Activated T-cell treated with anti-CD3 and anti-CD28 coated beads, Interleukin-2, amount 50 U/mL, for 4 hours (primary cell): ENCODE measurements at regions not wholly inside any gene's neighbourhood (a gene's known extent, or its start where the extent isn't known, plus 50 kb on each side); places are given as distances from the start of the nearest gene placed in this dataset.

Experiments used
- ATAC-seq, 2 donors: fragments of 200-7000 bp; cut with Tn5 transposase; one replicate each; pipeline ENCODE4 v1.10.0; 2021
- DNase-seq: peaks from one replicate; pipeline ENCODE4 v3.0.0-alpha.2; 2020
- H3K27me3 Mint-ChIP-seq: one replicate; pipeline ENCODE4 v1.8.0; 2021; ENCODE audit warnings: low read depth, mixed read lengths
- H3K36me3 Mint-ChIP-seq: one replicate; pipeline ENCODE4 v1.8.0; 2022; ENCODE audit warnings: mixed read lengths; ENCODE audit not compliant: insufficient read depth
- H3K4me1 Mint-ChIP-seq: one replicate; pipeline ENCODE4 v1.8.0; 2021; ENCODE audit warnings: low read depth, mixed read lengths
- H3K4me3 Mint-ChIP-seq: one replicate; pipeline ENCODE4 v1.8.0; 2021; ENCODE audit warnings: mild to moderate bottlenecking, moderate library complexity, mixed read lengths
- H3K9me3 Mint-ChIP-seq: one replicate; pipeline ENCODE4 v1.8.0; 2021; ENCODE audit warnings: mixed read lengths

- Mint-ChIP-seq H3K4me1 (no peaks in the 10 kb centered on the region), H3K4me3 (no peak overlapping the region), H3K27me3 (no peaks in the 10 kb centered on the region), H3K9me3 (no peaks in the 10 kb centered on the region), H3K36me3 (no peaks in the 10 kb centered on the region)
- no peak for ATAC-seq
- no peak for DNase-seq
Observed at GRCh38 chr1:201714542-201715329, 114.2 kb upstream of the IPO9 start.

GRCh38 chr1:201715351-201715750 lies 113.6 kb upstream of the IPO9 start:
- DNase-seq = no peak
- no peak overlapping the region for H3K4me3 Mint-ChIP-seq
- no peak for ATAC-seq
- H3K4me1 Mint-ChIP-seq = no peaks in the 10 kb centered on the region
- H3K9me3 Mint-ChIP-seq = no peaks in the 10 kb centered on the region
- no peaks in the 10 kb centered on the region for H3K27me3 Mint-ChIP-seq
- no peaks in the 10 kb centered on the region for H3K36me3 Mint-ChIP-seq

GRCh38 chr1:201715801-201716741 lies 112.9 kb upstream of the IPO9 start:
- no peaks in the 10 kb centered on the region for H3K27me3 Mint-ChIP-seq
- ATAC-seq (no peak), DNase-seq (no peak)
- no peaks in the 10 kb centered on the region for H3K4me1 Mint-ChIP-seq
- no peaks in the 10 kb centered on the region for H3K9me3 Mint-ChIP-seq
- no peaks in the 10 kb centered on the region for H3K36me3 Mint-ChIP-seq
- no peak overlapping the region for H3K4me3 Mint-ChIP-seq

- no peak for ATAC-seq
- H3K4me1 Mint-ChIP-seq = no peaks in the 10 kb centered on the region
- no peaks in the 10 kb centered on the region for H3K9me3 Mint-ChIP-seq
- DNase-seq = no peak
- H3K4me3 Mint-ChIP-seq = no peak overlapping the region
- no peaks in the 10 kb centered on the region for H3K27me3 Mint-ChIP-seq
- no peaks in the 10 kb centered on the region for H3K36me3 Mint-ChIP-seq
Observed at GRCh38 chr1:201716742-201717135, 112.2 kb upstream of the IPO9 start.

GRCh38 chr1:201717286-201717685 lies 111.7 kb upstream of the IPO9 start:
- no peak for DNase-seq
- no peaks in the 10 kb centered on the region for H3K9me3 Mint-ChIP-seq
- H3K27me3 Mint-ChIP-seq = no peaks in the 10 kb centered on the region
- H3K36me3 Mint-ChIP-seq = no peaks in the 10 kb centered on the region
- ATAC-seq = no peak
- H3K4me3 Mint-ChIP-seq = no peak overlapping the region
- H3K4me1 Mint-ChIP-seq = no peaks in the 10 kb centered on the region

GRCh38 chr1:201718346-201719202 lies 110.4 kb upstream of the IPO9 start:
- Mint-ChIP-seq H3K36me3 (no peaks in the 10 kb centered on the region), H3K4me3 (no peak overlapping the region)

GRCh38 chr1:201719812-201720521 lies 109.0 kb upstream of the IPO9 start:
- Mint-ChIP-seq H3K27me3 (no peaks in the 10 kb centered on the region), H3K9me3 (no peaks in the 10 kb centered on the region), H3K4me1 (no peaks in the 10 kb centered on the region), H3K36me3 (no peaks in the 10 kb centered on the region), H3K4me3 (no peak overlapping the region)
- DNase-seq = no peak
- ATAC-seq = no peak

More at GRCh38 chr1:201718346-201719202, 110.4 kb upstream of the IPO9 start:
- Mint-ChIP-seq H3K27me3 (no peaks in the 10 kb centered on the region), H3K4me1 (no peaks in the 10 kb centered on the region), H3K9me3 (no peaks in the 10 kb centered on the region)
- DNase-seq (no peak), ATAC-seq (no peak)

GRCh38 chr1:201720522-201720844 lies 108.5 kb upstream of the IPO9 start:
- DNase-seq (no peak), ATAC-seq (no peak)
- no peaks in the 10 kb centered on the region for H3K9me3 Mint-ChIP-seq
- no peaks in the 10 kb centered on the region for H3K4me1 Mint-ChIP-seq
- H3K27me3 Mint-ChIP-seq = no peaks in the 10 kb centered on the region
- no peak overlapping the region for H3K4me3 Mint-ChIP-seq
- no peaks in the 10 kb centered on the region for H3K36me3 Mint-ChIP-seq

GRCh38 chr1:201721082-201722049 lies 107.6 kb upstream of the IPO9 start:
- no peaks in the 10 kb centered on the region for H3K9me3 Mint-ChIP-seq

GRCh38 chr1:201724039-201724765 lies 104.8 kb upstream of the IPO9 start:
- DNase-seq (no peak), ATAC-seq (no peak)
- Mint-ChIP-seq H3K4me3 (no peak overlapping the region), H3K9me3 (no peaks in the 10 kb centered on the region), H3K36me3 (no peaks in the 10 kb centered on the region), H3K27me3 (no peaks in the 10 kb centered on the region), H3K4me1 (no peaks in the 10 kb centered on the region)

More at GRCh38 chr1:201721082-201722049, 107.6 kb upstream of the IPO9 start:
- DNase-seq (no peak), ATAC-seq (no peak)
- Mint-ChIP-seq H3K36me3 (no peaks in the 10 kb centered on the region), H3K27me3 (no peaks in the 10 kb centered on the region), H3K4me3 (no peak overlapping the region), H3K4me1 (no peaks in the 10 kb centered on the region)

- Mint-ChIP-seq H3K27me3 (no peaks in the 10 kb centered on the region), H3K36me3 (no peaks in the 10 kb centered on the region), H3K4me1 (no peaks in the 10 kb centered on the region), H3K9me3 (no peaks in the 10 kb centered on the region), H3K4me3 (no peak overlapping the region)
- ATAC-seq (no peak), DNase-seq (no peak)
Observed at GRCh38 chr1:201724766-201725118, 104.2 kb upstream of the IPO9 start.

- Mint-ChIP-seq H3K4me1 (no peaks in the 10 kb centered on the region), H3K9me3 (no peaks in the 10 kb centered on the region), H3K27me3 (peaks cover 2% of the 10 kb centered on the region), H3K4me3 (no peak overlapping the region), H3K36me3 (no peaks in the 10 kb centered on the region)
- ATAC-seq (no peak), DNase-seq (no peak)
Observed at GRCh38 chr1:201726700-201727099, 102.3 kb upstream of the IPO9 start.
